ENCODE measurements at regions not wholly inside any gene's neighbourhood (a gene's known extent, or its start where the extent isn't known, plus 50 kb on each side); places are given as distances from the start of the nearest gene placed in this dataset.

GRCh38 chr5:171681677-171682076 lies 103.9 kb upstream of the SMIM23 start:
- TF ChIP-seq EZH2 (IDR thresholded peaks at IDR 0.05; ENCODE audit: low read depth) (no peak), CTCF (conservative IDR thresholded peaks at IDR 0.05) (no peak)
